Osteoblast (primary cell): ENCODE measurements at regions not wholly inside any gene's neighbourhood (a gene's known extent, or its start where the extent isn't known, plus 50 kb on each side); places are given as distances from the start of the nearest gene placed in this dataset.

ENCODE experiments used
- DNase-seq: peaks from one replicate; pipeline ENCODE4 v3.0.0; 2011; ENCODE audit warnings: low spot score, mixed read lengths; ENCODE audit not compliant: insufficient read length; ENCODE audit errors: missing footprints
- H2AFZ ChIP-seq: 2 replicates; pipeline ENCODE4 v1.6.0; 2011; ENCODE audit warnings: mild to moderate bottlenecking, low read length
- H3K27ac ChIP-seq: 2 replicates; pipeline ENCODE4 v1.5.1; 2011; ENCODE audit warnings: mild to moderate bottlenecking, low read depth, low read length, moderate library complexity
- H3K27me3 ChIP-seq: 2 replicates; pipeline ENCODE4 v1.6.0; 2012; ENCODE audit warnings: mild to moderate bottlenecking, control low read depth, inconsistent platforms, low read length, moderate library complexity; ENCODE audit not compliant: insufficient read depth
- H3K36me3 ChIP-seq: 2 replicates; pipeline ENCODE4 v1.5.1; 2011; ENCODE audit warnings: mild to moderate bottlenecking, low read length, control low read depth, moderate library complexity; ENCODE audit not compliant: insufficient read depth
- H3K4me1 ChIP-seq: 2 replicates; pipeline ENCODE4 v1.5.1; 2011; ENCODE audit warnings: mild to moderate bottlenecking, low read length, control low read depth, moderate library complexity; ENCODE audit not compliant: insufficient read depth
- H3K4me2 ChIP-seq: 2 replicates; pipeline ENCODE4 v1.6.0; 2011; ENCODE audit warnings: mild to moderate bottlenecking, low read length; ENCODE audit not compliant: insufficient read depth
- H3K4me3 ChIP-seq: fragments of 200-600 bp; sonication (generic); 3 replicates; pipeline ENCODE4 v1.5.1; 2012; ENCODE audit warnings: mild to moderate bottlenecking, low read length, inconsistent platforms; ENCODE audit not compliant: insufficient read depth
- H3K79me2 ChIP-seq: 2 replicates; pipeline ENCODE4 v1.6.0; 2012; ENCODE audit warnings: mild to moderate bottlenecking, low read length, control low read depth, inconsistent platforms; ENCODE audit not compliant: insufficient read depth
- H3K9me3 ChIP-seq: 2 replicates; pipeline ENCODE4 v1.5.1; 2011; ENCODE audit warnings: low read depth, low read length, control low read depth
- H4K20me1 ChIP-seq: 2 replicates; pipeline ENCODE4 v1.6.0; 2012; ENCODE audit warnings: mild to moderate bottlenecking, low read length, control low read depth; ENCODE audit not compliant: insufficient read depth
- CTCF ChIP-seq: IDR thresholded peaks from 2 replicates; pipeline ENCODE4 v1.5.1; 2011; ENCODE audit warnings: mild to moderate bottlenecking, low read depth, low read length, moderate library complexity; ENCODE audit errors: extremely low read depth

- TF ChIP-seq CTCF: no peak
- H3K4me2 ChIP-seq: no peak overlapping the region
- no peaks in the 10 kb centered on the region for H3K27me3 ChIP-seq
- H3K79me2 ChIP-seq: no peaks in the 10 kb centered on the region
- DNase-seq: no peak
- no peak overlapping the region for H3K27ac ChIP-seq
- no peaks in the 10 kb centered on the region for H3K4me1 ChIP-seq
- H4K20me1 ChIP-seq: no peaks in the 10 kb centered on the region
- no peak overlapping the region for H2AFZ ChIP-seq
- no peaks in the 10 kb centered on the region for H3K36me3 ChIP-seq
- H3K4me3 ChIP-seq: no peak overlapping the region
- H3K9me3 ChIP-seq: no peaks in the 10 kb centered on the region
These were observed 109.6 kb upstream of the ALKAL2 start for GRCh38 chr2:397521-397920.

GRCh38 chr2:396903-397302 is 109.0 kb upstream of the ALKAL2 start:
- Histone ChIP-seq H3K27ac (no peak overlapping the region), H4K20me1 (no peaks in the 10 kb centered on the region), H3K9me3 (no peaks in the 10 kb centered on the region), H3K4me2 (no peak overlapping the region), H3K79me2 (no peaks in the 10 kb centered on the region), H3K36me3 (no peaks in the 10 kb centered on the region), H3K27me3 (no peaks in the 10 kb centered on the region), H3K4me1 (no peaks in the 10 kb centered on the region), H2AFZ (no peak overlapping the region), H3K4me3 (no peak overlapping the region)
- no peak for TF ChIP-seq CTCF
- no peak for DNase-seq

GRCh38 chr2:395886-396285 is 108.0 kb upstream of the ALKAL2 start:
- no peaks in the 10 kb centered on the region for H4K20me1 ChIP-seq
- TF ChIP-seq CTCF: no peak
- no peaks in the 10 kb centered on the region for H3K9me3 ChIP-seq
- no peaks in the 10 kb centered on the region for H3K79me2 ChIP-seq
- no peaks in the 10 kb centered on the region for H3K36me3 ChIP-seq
- H2AFZ ChIP-seq: no peak overlapping the region
- no peak overlapping the region for H3K4me3 ChIP-seq
- H3K4me2 ChIP-seq: no peak overlapping the region
- H3K4me1 ChIP-seq: no peaks in the 10 kb centered on the region
- H3K27me3 ChIP-seq: no peaks in the 10 kb centered on the region
- H3K27ac ChIP-seq: no peak overlapping the region
- no peak for DNase-seq

- Histone ChIP-seq H3K9me3 (peaks cover 3% of the 10 kb centered on the region), H3K4me3 (no peak overlapping the region), H3K27me3 (no peaks in the 10 kb centered on the region), H3K79me2 (no peaks in the 10 kb centered on the region), H3K4me2 (no peak overlapping the region), H3K36me3 (no peaks in the 10 kb centered on the region), H3K4me1 (no peaks in the 10 kb centered on the region), H2AFZ (no peak overlapping the region), H4K20me1 (no peaks in the 10 kb centered on the region), H3K27ac (no peak overlapping the region)
- no peak for DNase-seq
- TF ChIP-seq CTCF: no peak
These were observed 106.1 kb upstream of the ALKAL2 start for GRCh38 chr2:393711-394696.
